ENCODE measurements at regions not wholly inside any gene's neighbourhood (a gene's known extent, or its start where the extent isn't known, plus 50 kb on each side); places are given as distances from the start of the nearest gene placed in this dataset.

- no peak overlapping the region for H4K8ac ChIP-seq (ENCODE audit: extremely low read depth, insufficient read depth, low read length)
- DNase-seq (ENCODE audit: low read depth in 1 of 2, low spot score in 2 of 2) (no peak), FAIRE-seq (no peak)
- no peak overlapping the region for H4K5ac ChIP-seq (ENCODE audit: insufficient read length, low read depth, low read length)
- no peaks in the 10 kb centered on the region for H3K27me3 ChIP-seq (replicated peaks in 1 of 4; ENCODE audit: control insufficient read depth in 3 of 4, extremely low read depth in 1 of 4, insufficient read depth in 3 of 4, low read length in 3 of 4)
- POLR2A ChIA-PET (ENCODE audit: partially characterized antibody), result no interaction called here
- 82% methylated on average over 1 of the region's 1 CpG; no CpG with 5 or more reads in 1 of the 2 experiments for WGBS, 2 experiments (ENCODE audit: extremely low coverage in 1 of 2, insufficient coverage in 1 of 2, insufficient read length in 1 of 2, insufficient replicate concordance in 2 of 2, low coverage in 1 of 2, low lambda C conversion rate in 2 of 2, missing lambda C conversion rate in 1 of 2)
- CTCF ChIA-PET (ENCODE audit: partially characterized antibody), result interaction anchor here (0.5 to 1.3 kb wide), 5 partner anchors 33 to 465 kb away, joined by 3 read pairs; no protein-coding TSS in a partner anchor
- no peak overlapping the region for H2BK120ac ChIP-seq (replicated peaks; ENCODE audit: low read depth, low read length)
- H3K79me2 ChIP-seq (ENCODE audit: control insufficient read depth in 1 of 2, insufficient read depth in 2 of 2, low read length in 2 of 2), result no peaks in the 10 kb centered on the region
- no peaks in the 10 kb centered on the region for H3K4me1 ChIP-seq (replicated peaks in 1 of 4; ENCODE audit: control insufficient read depth in 3 of 4, insufficient read depth in 4 of 4, low read length in 3 of 4)
- H3K4me3 ChIP-seq (ENCODE audit: extremely low read depth in 1 of 4, insufficient read depth in 2 of 4, low read depth in 3 of 4, low read length in 4 of 4), result no peak overlapping the region
- H3K9ac ChIP-seq (replicated peaks in 1 of 4; ENCODE audit: extremely low read depth in 1 of 4, low read depth in 3 of 4, low read length in 3 of 4), result no peak overlapping the region
- no peak overlapping the region for H2BK20ac ChIP-seq (ENCODE audit: low read length)
- H2BK5ac ChIP-seq (ENCODE audit: low read depth, low read length), result no peak overlapping the region
- H3K4me2 ChIP-seq (ENCODE audit: insufficient read depth in 1 of 2, low read depth in 2 of 2, low read length in 2 of 2), result no peak overlapping the region
- no peaks in the 10 kb centered on the region for H3K36me3 ChIP-seq (ENCODE audit: control insufficient read depth in 2 of 4, insufficient read depth in 4 of 4, low read length in 3 of 4)
- H4K91ac ChIP-seq (replicated peaks; ENCODE audit: insufficient read length, low read length), result no peak overlapping the region
- H3K23ac ChIP-seq (ENCODE audit: insufficient read length), result no peak overlapping the region
- no peaks in the 10 kb centered on the region for H3K79me1 ChIP-seq (ENCODE audit: low read depth, low read length)
- no peak overlapping the region for H3K27ac ChIP-seq (ENCODE audit: low read depth, low read length)
- H3K4ac ChIP-seq (replicated peaks; ENCODE audit: insufficient read length, low read depth, low read length), result no peak overlapping the region
- H3K18ac ChIP-seq (ENCODE audit: extremely low read depth, low read length), result no peak overlapping the region
- H4K20me1 ChIP-seq (replicated peaks in 1 of 2; ENCODE audit: control insufficient read depth in 1 of 2, insufficient read depth in 2 of 2, low read length in 2 of 2), result no peaks in the 10 kb centered on the region
- H3K9me3 ChIP-seq (ENCODE audit: insufficient read depth in 2 of 2, low read depth in 1 of 2, low read length in 1 of 2), result no peaks in the 10 kb centered on the region
- H3K56ac ChIP-seq (replicated peaks; ENCODE audit: insufficient read length, low read depth, low read length), result no peak overlapping the region
- H2BK12ac ChIP-seq (ENCODE audit: low read depth, low read length), result no peak overlapping the region
- no peaks in the 10 kb centered on the region for H3K23me2 ChIP-seq (ENCODE audit: low read depth, low read length)
- H2AFZ ChIP-seq (ENCODE audit: low read length), result no peak overlapping the region
- no peak overlapping the region for H3K14ac ChIP-seq (ENCODE audit: insufficient read length)
- no peak overlapping the region for H2AK5ac ChIP-seq (ENCODE audit: low read depth, low read length)
- no peak overlapping the region for H2BK15ac ChIP-seq (ENCODE audit: low read length)
- TF ChIP-seq SP1 (IDR thresholded peaks at IDR 0.05; ENCODE audit: low read depth, low read length) (no peak), ATF3 (IDR thresholded peaks at IDR 0.05; ENCODE audit: insufficient read depth, low read depth, low read length) (no peak), JUND (IDR thresholded peaks at IDR 0.05; ENCODE audit: low read length) (no peak), EP300 (IDR thresholded peaks at IDR 0.05; ENCODE audit: borderline replicate concordance in 1 of 2, low read depth in 2 of 2, low read length in 2 of 2) (no peak), E2F6 (IDR thresholded peaks at IDR 0.05) (no peak), SP4 (IDR thresholded peaks at IDR 0.05; ENCODE audit: low read length) (no peak), POLR2AphosphoS5 (IDR thresholded peaks at IDR 0.05; ENCODE audit: low read depth, low read length) (no peak), GABPA (IDR thresholded peaks at IDR 0.05; ENCODE audit: borderline replicate concordance, insufficient read depth, low read length) (no peak), EGR1 (IDR thresholded peaks at IDR 0.05; ENCODE audit: borderline replicate concordance, low read depth, low read length) (no peak), ATF2 (IDR thresholded peaks at IDR 0.05; ENCODE audit: low read length) (no peak), JUN (IDR thresholded peaks at IDR 0.05; ENCODE audit: low read depth, low read length) (no peak), SRF (IDR thresholded peaks at IDR 0.05; ENCODE audit: low read depth, low read length) (no peak)
Measured at GRCh38 chr1:232346844-232347243, 283.1 kb downstream of the SIPA1L2 start.

All from H1 (cell line).